Fibroblast of skin of right quadriceps (primary cell): ENCODE measurements at regions not wholly inside any gene's neighbourhood (a gene's known extent, or its start where the extent isn't known, plus 50 kb on each side); places are given as distances from the start of the nearest gene placed in this dataset.

Experiments used
- DNase-seq: peaks from one replicate; pipeline ENCODE4 v3.0.0-alpha.2; 2013

DNA sequence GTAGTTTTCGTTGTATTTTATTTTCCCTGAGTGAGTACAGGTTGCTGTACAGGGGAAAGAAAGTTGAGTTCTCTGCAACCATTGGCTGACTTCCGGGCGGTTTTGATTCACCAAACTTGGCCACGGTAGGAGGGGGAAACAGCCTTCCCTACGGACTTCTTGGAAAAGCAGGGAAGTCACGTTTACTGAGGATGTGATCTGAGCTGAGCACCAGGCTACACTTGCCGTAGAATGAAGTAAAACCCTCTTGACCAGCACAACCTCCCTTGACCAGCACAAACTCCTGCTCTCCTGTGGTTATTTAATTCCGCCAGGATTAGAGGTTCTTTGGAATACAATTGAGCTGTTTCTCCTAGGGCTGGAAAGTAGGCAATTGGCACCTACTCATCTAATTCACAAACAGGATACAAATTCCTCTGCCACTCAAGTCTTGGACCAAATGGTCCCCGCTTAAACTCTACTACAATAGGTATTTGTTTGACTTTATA lies 242.0 kb upstream of the RBFOX1 start:
- DNase-seq: no peak

DNA sequence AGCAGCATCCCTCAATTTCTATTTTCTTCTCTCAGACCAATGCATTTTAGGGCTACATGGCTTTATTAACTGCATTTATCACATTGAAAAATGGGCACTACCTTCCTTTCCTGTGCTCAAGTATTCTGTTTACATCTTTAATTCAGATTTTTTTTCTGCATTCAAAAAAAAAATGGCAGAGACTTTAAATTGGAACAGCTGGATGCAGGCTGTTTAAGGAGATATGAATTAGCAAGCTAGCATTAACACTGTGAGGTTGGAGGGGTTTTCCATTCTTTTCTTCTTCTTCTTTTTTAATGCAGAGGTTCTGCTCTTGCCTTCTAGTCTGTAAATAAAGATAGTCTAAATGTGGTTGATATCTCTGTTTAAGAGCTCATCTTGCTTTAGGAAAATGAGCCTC lies 242.9 kb upstream of the RBFOX1 start:
- DNase-seq: no peak

DNA sequence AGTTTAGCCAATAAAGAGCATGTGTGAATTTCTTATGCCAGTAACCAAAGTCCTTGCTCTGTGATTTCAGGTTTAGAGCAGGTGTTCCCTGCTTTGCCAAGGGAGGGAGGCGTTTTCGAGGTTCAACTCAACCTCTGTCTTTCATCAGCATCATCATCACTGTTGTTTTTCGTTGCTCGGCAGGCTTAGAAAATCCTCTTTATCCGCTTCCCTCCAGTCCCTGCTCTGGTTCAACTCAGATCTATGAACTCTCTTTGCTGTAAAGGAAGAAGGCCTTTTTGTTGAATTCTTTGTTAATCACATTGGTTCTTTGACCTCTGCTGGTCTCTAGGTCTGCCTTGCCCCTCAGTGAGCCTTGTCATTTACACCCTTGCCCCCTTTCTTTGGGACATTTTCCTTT lies 243.9 kb upstream of the RBFOX1 start:
- no peak for DNase-seq

DNA sequence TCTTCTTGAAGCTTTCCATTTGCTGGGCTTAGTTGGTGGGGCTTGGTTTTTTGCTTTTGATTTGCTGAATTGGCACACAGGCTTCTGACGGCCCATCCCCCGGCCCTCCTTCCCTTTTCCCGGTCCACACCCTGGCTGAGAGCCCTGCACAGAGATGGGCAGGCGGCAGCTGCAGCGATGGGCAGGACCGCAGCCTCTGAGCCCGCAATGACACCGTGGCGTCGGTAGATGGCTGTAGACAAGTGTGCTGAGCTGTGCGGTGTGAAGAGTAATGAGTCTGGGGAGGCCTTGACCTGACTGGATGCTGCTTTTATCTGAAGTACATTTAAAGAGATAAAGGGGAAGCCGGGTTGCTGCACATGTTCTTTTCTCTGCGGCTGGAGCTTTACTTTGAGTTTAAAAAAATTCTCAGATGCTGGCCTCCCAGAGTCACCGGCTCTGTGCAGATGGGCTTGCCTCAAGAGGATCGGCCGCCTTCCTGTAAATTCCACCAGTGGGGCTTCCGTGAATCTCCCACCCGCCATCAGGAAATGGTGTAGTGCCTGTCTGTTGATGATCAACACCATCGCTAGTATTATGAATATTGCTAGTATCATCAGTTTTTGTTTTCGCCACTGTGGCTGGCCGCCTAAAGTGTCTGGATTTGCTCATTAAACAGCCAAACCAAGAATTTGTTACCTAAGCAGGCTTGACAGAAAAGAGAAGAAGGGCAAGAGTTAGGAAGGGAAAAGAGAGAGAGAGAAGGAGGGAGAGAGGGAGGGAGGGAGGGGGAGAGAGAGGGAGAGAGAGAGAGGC lies 245.6 kb upstream of the RBFOX1 start:
- no peak for DNase-seq

DNA sequence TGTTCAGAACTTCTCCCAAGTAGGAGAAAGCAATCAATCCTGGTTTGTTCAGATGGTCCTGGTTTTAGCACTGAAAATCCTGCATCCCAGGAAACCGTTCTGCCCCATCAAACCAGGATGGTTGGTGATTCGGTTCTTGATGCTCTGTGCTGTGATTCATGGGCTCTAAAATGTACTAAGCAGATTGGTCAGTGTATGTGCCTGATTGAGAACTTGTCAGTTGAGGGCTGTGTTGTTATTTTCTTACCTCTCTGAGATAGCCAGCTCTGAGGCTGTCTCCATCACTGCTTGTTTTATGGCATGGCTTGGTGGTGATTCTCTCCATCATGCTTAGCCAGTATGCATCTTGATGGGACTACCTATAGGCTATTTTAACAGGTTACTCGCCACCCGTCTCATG lies 246.9 kb upstream of the RBFOX1 start:
- no peak for DNase-seq

DNA sequence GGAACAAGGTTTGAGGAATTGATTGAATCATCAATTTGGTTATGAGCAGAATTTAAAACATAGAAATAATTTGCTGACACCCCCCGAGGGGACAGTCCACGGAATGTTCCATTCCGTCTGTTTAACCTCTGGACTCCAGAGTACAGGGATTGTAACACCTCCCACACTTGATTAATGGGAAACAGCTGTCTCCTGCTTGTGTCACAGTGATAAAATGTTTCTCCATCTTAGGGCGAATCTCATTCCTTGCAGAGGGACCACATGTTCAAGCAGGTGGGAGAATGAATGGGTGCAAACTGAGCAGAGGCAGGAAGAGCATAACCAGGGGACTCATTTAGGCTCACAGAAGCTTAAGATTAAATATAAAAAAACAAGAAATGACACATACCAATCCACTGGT lies 249.5 kb upstream of the RBFOX1 start:
- no peak for DNase-seq

DNA sequence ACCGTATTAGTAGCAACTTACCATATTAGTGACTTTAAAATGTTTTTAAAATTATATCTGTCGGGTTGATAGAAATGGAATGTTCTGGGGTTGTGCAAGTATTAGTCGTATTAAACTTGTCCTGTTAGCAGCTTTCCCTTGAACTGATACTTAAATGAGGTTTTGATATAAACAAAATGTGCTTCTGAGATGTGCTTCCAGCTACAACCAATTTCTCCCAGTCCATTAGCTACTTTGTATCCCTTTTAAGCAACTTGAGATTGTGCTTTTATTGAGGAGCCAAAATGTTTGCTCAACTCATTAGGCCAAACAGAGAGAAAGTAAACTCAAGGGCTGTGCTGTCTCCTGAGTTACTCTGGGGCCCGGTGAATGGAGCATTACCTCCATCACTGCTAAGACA lies 255.0 kb upstream of the RBFOX1 start:
- DNase-seq: no peak

DNA sequence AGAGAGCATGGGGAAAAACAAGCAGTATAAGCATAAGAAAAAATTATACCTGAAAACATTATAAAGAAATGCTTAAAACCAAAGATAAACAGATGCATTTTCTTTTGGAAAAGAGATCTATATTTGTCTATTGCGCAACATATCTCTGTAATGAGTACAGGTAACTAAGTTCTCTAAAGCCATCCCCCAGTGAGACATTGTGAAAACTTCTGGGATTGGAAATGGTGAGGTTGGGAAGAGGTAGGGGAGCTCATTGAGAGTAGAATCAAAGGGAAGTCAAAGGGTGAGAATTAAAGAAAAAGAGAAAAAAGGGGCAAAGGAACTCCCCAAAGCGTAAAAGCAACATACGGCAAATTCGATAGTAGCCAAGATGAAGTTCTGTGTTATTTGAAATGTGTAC lies 257.9 kb upstream of the RBFOX1 start:
- no peak for DNase-seq

DNA sequence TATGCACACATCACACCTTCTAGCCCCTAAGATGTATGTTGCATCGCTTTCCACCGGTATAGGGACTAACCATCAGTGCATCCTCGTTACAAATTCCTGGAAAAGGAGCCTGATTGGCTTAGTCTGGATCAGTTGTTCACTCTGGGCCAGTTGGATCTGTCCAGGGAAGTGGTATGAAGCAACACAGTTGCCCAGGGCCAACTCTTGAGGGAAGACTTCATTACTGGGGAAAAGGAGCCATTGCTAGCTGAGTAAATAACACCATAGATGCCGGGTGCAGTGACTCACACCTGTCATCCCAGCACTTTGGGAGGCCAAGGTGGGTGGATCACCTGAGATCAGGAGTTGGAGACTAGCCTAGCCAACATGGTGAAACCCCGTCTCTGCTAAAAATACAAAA lies 275.2 kb upstream of the RBFOX1 start:
- no peak for DNase-seq

DNA sequence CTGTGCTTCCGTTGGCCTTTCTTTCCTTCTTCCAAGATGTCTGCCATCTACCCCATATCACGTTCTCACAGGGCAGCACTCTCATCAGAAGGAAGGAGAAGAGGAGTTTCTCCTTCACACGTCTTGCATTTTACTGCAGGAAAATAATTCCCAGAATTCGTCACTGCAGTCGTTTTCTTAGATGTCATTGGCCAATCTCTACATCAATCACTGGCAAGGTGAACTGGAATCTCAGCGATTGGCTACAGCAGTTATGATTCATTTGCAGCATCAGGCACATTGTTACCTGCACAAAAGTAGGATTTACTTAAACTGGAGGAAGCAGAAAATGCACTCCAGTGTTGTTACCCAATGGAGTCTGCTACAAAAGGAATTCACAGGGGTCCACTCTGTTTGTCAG lies 277.2 kb upstream of the RBFOX1 start:
- no peak for DNase-seq

DNA sequence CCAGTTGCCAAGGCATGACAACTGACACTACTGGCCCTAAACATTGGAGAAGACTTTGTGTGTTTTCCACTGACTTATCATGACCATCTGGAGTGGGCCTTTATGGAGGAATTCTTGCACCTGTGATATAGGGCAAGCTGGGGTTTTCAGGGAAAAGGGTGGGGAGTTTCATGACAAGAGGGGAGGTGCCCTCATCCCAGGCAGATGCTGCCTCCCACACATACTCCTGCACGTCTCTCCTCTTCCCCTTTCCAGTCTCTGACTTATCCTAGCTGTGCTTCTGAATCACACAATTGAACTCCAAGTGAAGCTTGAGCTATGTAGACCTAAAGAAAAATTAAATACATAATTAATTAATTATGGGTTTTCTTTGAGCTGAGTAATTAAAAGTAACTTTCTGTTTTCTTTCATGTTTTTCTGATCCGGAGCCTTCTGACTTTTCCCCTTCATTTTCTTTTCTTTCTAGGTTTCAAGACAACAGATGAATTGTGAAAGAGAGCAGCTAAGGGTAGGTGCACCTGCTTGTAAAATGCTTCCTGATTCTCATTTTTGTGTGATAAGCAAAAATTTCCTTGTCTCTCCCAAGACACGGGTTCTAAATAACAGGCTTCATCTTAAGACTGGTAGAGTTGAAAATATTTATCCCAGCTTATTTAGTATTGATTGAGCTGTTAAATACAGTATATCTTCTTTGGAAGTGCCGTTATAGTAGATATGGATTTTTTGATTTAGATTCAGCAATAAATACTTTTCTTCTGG lies 280.9 kb upstream of the RBFOX1 start:
- DNase-seq: no peak

DNA sequence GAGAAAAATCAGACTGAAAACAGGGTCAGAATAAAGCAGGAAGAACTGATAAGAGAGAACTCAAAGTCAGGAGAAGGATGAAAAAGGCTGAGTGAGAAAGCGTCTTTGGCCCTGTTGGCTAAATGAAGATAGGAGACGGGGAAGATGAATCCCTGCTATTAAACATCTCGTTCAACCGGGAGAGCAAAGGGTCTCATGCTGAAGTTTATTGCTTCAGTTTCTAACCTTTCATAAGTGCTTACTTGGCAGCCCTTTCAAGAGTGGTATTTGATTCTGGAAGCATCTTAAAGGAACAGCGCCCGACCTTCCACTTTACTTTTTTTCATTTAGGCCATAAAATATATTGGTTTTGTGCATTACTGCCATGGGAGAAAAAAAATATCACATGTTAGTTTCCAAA lies 288.3 kb upstream of the RBFOX1 start:
- no peak for DNase-seq

DNA sequence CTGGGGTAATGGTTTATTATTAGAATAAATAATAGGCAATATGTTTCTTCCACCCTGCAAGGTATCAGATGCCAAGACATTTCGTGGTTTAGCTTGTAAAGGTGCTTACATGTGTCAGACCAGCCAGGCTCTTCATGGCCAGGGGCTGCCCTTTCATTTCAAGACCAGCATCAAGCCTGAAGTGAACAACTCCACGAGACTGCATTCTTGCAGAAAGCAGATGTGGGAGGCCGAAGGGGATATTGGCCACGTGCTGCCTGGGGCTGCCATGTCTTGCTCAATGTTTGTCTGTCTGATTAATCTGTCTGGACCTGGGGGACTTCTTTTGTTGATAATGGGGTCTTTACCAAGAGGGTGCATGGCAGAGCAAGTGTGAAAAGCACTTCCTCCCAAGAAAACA lies 294.2 kb upstream of the RBFOX1 start:
- no peak for DNase-seq

DNA sequence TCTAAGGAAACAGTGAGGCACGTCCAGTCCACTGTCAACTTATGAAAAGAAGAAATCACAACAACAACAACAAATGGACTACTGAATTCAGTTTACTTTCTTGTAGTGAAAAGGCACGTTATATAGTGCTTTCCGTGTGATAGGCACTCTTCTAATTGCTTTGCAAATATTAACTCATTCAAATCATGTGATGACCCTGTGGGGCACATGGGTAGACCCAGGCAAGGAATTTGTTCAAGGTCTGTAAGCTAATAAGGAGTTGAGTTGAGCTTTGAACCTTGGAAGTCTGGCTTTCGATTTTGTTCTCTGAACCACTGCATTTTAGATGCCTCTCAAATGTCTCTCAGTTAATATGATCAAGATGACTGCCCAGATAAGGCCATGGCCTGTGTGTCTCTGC lies 295.1 kb upstream of the RBFOX1 start:
- no peak for DNase-seq

DNA sequence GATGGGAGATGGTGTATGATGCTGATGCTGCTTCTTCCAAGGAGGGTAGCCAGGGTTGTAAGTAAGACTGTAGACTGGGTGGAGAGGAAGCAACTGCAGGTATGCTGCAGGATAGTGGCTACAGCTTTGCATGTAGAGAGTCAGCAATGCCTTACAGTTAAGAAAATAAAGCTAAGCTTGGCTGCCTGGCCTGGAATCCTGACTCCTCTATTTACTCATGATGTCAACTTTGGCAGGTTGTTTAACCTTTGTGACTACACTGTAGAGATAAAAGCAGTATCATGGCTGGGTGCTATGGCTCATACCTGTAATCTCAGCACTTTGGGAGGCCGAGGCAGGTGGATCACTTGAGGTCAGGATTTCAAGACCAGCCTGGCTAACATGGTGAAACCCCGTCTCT lies 301.6 kb upstream of the RBFOX1 start:
- DNase-seq: no peak

DNA sequence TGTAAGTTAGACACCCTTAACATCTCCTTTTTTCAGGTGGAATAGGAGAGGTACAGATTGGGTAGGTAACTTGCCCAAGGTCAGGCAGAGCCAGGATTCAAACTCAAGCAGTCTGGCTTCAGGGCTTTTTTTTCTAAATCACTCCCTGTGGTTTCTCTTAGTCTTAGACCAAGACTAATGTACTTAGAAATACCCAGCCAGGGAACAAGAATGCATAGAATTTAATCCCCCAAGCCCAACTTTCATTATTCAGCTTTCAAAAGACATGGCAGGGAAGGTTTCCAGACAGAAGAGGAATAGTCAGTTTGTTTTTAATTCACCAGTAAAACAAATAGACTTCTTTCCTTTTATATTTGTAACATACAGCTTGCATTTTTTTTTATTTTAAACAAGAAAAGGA lies 305.2 kb upstream of the RBFOX1 start:
- no peak for DNase-seq

DNA sequence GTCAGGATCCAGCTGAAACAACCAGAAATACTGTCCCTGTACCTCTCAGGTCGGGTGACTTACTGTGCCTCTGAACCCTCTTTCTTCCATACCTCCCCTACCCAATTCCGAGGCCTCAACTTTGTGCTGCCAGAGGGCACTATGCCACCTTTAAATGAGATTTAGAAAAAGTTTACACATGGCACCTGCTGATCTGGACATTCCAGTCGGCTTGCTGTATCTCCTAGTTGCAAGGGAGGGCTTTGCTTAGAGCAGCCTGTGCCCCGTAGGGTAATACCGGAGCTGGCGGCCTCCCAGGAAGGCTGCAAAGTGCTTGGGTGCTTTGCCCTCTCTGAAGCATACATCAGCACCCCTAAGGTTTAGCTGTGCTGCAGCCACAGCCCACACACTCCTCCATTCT lies 306.0 kb upstream of the RBFOX1 start:
- no peak for DNase-seq

DNA sequence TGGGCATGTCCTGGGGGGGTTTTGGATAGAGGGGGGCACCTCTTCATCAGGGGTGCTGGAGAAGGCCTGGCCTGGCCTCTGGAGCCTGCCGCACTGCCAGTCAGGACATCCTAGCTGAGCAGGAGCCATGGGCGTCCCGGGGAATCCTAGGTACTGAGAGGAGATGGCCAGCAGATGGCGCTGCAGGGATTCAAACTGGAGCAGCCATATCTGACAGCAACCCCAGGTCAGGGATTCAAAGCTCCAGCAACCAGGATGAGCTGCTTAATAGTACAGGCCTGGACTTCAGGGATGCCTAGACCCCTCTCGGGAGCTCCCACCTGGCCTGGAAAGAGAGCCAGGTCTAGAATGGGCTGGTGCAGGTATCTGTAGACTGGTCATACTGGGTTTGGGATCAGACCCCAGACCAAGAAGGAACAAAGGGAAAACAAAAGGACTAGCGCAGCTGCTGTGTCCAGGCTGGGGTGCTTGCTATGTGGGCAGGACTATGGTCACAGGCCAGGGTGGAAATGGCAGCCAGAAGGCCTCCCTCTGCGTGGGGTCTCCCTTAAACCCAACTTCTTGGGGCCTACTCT lies 306.9 kb upstream of the RBFOX1 start:
- DNase-seq: no peak

DNA sequence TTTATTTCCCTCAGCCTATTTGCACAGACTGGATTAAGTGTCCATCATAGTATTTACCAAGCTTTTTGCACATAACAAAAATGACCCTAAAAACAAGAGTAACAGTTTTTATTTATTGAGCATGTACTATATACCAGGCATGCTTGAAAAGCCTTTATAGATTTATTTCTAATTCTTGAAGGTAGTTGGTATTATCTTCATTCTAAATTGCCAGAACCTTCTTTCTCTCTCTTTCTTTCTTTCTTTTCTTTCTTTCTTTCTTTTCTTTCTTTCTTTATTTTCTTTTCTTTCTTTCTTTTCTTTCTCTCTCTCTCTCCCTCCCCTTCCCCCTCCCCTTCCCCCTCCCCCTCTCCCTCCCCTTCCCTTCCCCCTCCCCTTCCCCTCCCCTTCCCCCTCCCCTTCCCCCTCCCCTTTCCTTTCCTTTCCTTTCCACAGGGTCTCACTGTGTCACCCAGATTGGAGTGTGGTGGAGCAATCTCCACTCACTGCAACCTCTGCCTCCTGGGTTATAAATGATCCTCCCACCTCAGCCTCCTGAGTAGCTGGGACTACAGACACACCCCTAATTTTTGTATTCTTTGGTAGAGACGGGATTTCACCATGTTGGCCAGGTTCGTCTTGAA lies 310.9 kb upstream of the RBFOX1 start:
- DNase-seq: no peak

DNA sequence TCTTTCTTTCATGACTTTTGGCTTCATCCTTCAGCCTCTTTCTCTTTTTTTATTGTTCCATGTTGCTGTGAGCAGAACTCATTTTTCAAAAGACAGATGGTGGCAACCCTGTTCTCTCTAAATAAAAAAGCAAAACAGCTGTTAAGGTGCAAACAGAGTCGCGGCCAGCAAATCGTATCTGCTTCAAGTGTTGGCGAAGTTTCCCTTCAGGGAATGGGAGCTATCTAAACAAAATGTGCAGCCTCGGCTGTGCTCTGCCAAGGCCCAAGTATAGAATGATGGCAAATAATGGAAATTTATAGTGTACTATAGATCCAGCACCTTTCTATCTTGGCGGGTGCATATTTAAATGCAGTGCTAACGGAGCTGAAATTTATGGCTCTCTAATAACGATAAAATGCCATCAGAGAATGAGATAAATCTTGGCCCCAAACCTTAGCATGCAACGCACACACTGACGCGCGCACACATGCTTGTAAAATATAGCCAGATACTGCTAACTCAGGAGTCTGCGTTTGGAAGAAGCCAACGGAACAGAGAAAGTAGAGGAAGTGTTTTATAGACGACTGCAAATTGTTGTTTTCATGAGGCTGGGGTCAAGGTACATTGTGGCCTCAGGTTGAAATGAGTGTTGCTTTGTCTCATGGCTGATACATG lies 315.5 kb upstream of the RBFOX1 start:
- no peak for DNase-seq

DNA sequence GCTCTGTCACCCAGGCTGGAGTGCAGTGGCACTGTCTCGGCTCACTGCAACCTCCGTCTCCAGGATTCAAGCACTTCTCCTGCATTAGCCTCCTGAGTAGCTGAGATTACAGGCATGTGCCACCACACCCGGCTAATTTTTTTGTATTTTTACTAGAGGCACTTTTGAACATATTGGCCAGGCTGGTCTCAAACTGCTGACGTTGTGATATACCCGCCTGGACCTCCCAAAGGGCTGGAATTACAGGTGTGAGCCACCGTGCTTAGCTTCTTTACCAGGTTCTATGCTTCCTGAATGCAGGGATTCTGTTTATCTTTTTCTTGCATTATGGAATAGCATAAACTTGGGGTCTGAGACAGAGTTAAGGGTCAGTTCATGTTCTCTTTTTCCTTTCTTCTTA lies 317.9 kb upstream of the RBFOX1 start:
- DNase-seq: no peak

DNA sequence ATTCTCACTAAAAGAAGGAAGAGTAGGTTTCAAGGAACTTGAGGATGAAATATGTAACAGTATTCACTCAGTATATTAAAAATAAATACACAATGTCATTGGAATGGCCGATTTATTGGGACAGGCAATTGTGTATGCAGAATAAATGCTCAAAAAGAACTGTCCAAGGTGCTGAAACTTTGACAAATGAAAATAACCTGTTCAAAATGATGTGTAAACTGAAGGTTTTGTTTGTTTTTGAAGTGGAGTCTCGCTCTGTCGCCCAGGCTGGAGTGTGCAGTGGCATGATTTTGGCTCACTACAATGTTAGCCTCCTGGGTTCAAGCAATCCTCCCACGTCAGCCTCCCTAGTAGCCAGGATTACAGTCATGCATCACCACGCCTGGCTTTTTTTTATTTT lies 318.7 kb upstream of the RBFOX1 start:
- DNase-seq: no peak

DNA sequence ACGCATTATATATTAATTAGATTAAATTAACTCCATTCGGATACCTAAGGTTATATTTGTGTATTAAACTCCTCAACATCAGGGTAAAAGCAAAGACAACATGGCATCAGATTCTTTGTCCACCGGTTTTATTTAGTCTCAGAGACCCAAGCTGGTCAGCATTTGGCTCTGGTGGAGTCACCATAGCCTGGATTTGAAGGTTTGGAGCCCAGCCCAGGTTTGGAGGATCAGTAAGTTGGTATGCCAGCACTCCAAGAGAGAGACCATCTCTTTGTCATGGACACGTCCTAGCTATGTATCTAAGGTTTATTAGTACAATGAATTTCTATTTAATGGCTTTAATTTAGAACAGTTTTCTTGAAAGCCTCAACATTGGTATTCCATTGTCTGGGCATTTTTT lies 328.4 kb upstream of the RBFOX1 start:
- no peak for DNase-seq
